Endothelial cell of umbilical vein (primary cell): ENCODE measurements at regions not wholly inside any gene's neighbourhood (a gene's known extent, or its start where the extent isn't known, plus 50 kb on each side); places are given as distances from the start of the nearest gene placed in this dataset.

Experiments used
- BruUV-seq: library from RNA; stranded (reverse); fragments of 400-500 nt; replicated peaks from 2 replicates; lab custom pipeline; 2021; lab: Mats Ljungman, UMichigan
- CTCF ChIA-PET: fragments of 300-600, 350-600 bp; sonication (Branson Sonifier 250); formaldehyde crosslinking; loops from one replicate; lab custom pipeline; 2021; ENCODE audit warnings: antibody characterized with exemption, inconsistent platforms; lab: Charles Lee
- POLR2A ChIA-PET: fragments of 300-600, 350-600 bp; sonication (Branson Sonifier 250); formaldehyde crosslinking; loops from one replicate; lab custom pipeline; 2021; ENCODE audit warnings: antibody characterized with exemption, inconsistent platforms; lab: Charles Lee
- DNase-seq: peaks from one replicate; pipeline ENCODE4 v3.0.0-alpha.2; 2011; ENCODE audit warnings: low read depth, low spot score
- FAIRE-seq: peaks from 2 replicates; lab custom pipeline; 2011; peaks lifted over from hg19 to GRCh38; lab: Jason Lieb, UNC
- H2AFZ ChIP-seq: 2 replicates; pipeline ENCODE4 v1.6.0; 2012; ENCODE audit warnings: low read depth, low read length, control low read depth, inconsistent platforms
- H3K27ac ChIP-seq: 2 replicates; pipeline ENCODE4 v1.5.1; 2011; ENCODE audit warnings: low read depth, mild to moderate bottlenecking, control low read depth, low read length, moderate library complexity; ENCODE audit not compliant: insufficient read depth
- H3K27me3 ChIP-seq, 2 experiments: 2 replicates each; pipeline versions ENCODE4 v1.6.0 to v1.6.1; 2011; ENCODE audit warnings: low read length in 2 of 2, mixed read lengths in 1 of 2; ENCODE audit not compliant: control insufficient read depth in 2 of 2, insufficient read depth in 2 of 2
- H3K36me3 ChIP-seq, 2 experiments: 2 replicates in 1 of 2; 3 replicates in 1 of 2; pipeline ENCODE4 v1.5.1; 2011; ENCODE audit warnings: low read length in 2 of 2, mild to moderate bottlenecking in 1 of 2, moderate library complexity in 1 of 2; ENCODE audit not compliant: control insufficient read depth in 2 of 2, insufficient read depth in 2 of 2; ENCODE audit errors: extremely low read depth in 1 of 2
- H3K4me1 ChIP-seq: 3 replicates; pipeline ENCODE4 v1.5.1; 2011; ENCODE audit warnings: mild to moderate bottlenecking, low read length; ENCODE audit not compliant: control insufficient read depth, insufficient read depth; ENCODE audit errors: extremely low read depth
- H3K4me2 ChIP-seq: 2 replicates; pipeline ENCODE4 v1.6.1; 2011; ENCODE audit warnings: low read length, control low read depth, mixed read lengths; ENCODE audit not compliant: insufficient read depth
- H3K4me3 ChIP-seq, 3 experiments: fragments of 200-600 bp in 1 of 3; sonication (generic), shearing (Covaris generic) in 1 of 3; replicated peaks in 1 of 3; 2 replicates each; pipeline ENCODE4 v1.5.1; 2011 to 2016; ENCODE audit warnings: control low read depth in 3 of 3, low read length in 3 of 3, mild to moderate bottlenecking in 2 of 3, inconsistent platforms in 1 of 3, low read depth in 1 of 3, moderate library complexity in 1 of 3; ENCODE audit not compliant: insufficient read depth in 1 of 3
- H3K79me2 ChIP-seq: 2 replicates; pipeline ENCODE4 v1.6.0; 2012; ENCODE audit warnings: low read length, inconsistent platforms; ENCODE audit not compliant: control insufficient read depth, insufficient read depth
- H3K9ac ChIP-seq: replicated peaks from 2 replicates; pipeline ENCODE3; 2011; ENCODE audit warnings: low read length, control low read depth; ENCODE audit not compliant: insufficient read depth; ENCODE audit errors: extremely low read depth
- H3K9me1 ChIP-seq: replicated peaks from 3 replicates; pipeline ENCODE4 v1.6.0; 2011; ENCODE audit warnings: mild to moderate bottlenecking, low read length; ENCODE audit not compliant: control insufficient read depth, insufficient read depth; ENCODE audit errors: extremely low read depth
- H3K9me3 ChIP-seq: replicated peaks from 2 replicates; pipeline ENCODE4 v1.5.1; 2012; ENCODE audit warnings: low read length, inconsistent platforms; ENCODE audit not compliant: control insufficient read depth, insufficient read depth
- H4K20me1 ChIP-seq: replicated peaks from 2 replicates; pipeline ENCODE3; 2011; ENCODE audit warnings: mild to moderate bottlenecking, low read length; ENCODE audit not compliant: control insufficient read depth, insufficient read depth; ENCODE audit errors: extremely low read depth
- CTCF ChIP-seq, 2 donors: IDR thresholded peaks; 1 replicate in 1 of 2; 2 replicates in 1 of 2; pipeline ENCODE4 v1.5.1; 2011; ENCODE audit warnings: low read length in 2 of 2, mild to moderate bottlenecking in 2 of 2, moderate library complexity in 2 of 2, control low read depth in 1 of 2, inconsistent platforms in 1 of 2, low read depth in 1 of 2; ENCODE audit not compliant: insufficient read depth in 1 of 2; ENCODE audit errors: extremely low read depth in 1 of 2
- EZH2 ChIP-seq: IDR thresholded peaks from 2 replicates; pipeline ENCODE4 v1.6.1; 2012; ENCODE audit warnings: borderline replicate concordance, low read depth, mild to moderate bottlenecking, moderate library complexity, low read length, inconsistent platforms; ENCODE audit not compliant: severe bottlenecking
- FOS ChIP-seq: IDR thresholded peaks from 2 replicates; pipeline ENCODE4 v1.6.1; 2011; ENCODE audit warnings: mild to moderate bottlenecking, low read length, moderate library complexity, borderline replicate concordance; ENCODE audit not compliant: insufficient read depth
- GATA2 ChIP-seq: IDR thresholded peaks from 2 replicates; pipeline ENCODE4 v1.7.0; 2011; ENCODE audit warnings: low read depth, mild to moderate bottlenecking, moderate library complexity, mixed read lengths, low read length; ENCODE audit not compliant: insufficient read length, insufficient read depth
- JUN ChIP-seq: IDR thresholded peaks from 2 replicates; pipeline ENCODE4 v1.6.1; 2011; ENCODE audit warnings: borderline replicate concordance, low read depth; ENCODE audit not compliant: insufficient read length, insufficient read depth
- MAX ChIP-seq: IDR thresholded peaks from 2 replicates; pipeline ENCODE4 v1.6.1; 2011; ENCODE audit not compliant: insufficient read depth, insufficient read length
- MYC ChIP-seq: IDR thresholded peaks from one replicate; pipeline ENCODE4 v1.6.1; 2011; ENCODE audit warnings: mild to moderate bottlenecking, low read depth, low read length
- POLR2A ChIP-seq: IDR thresholded peaks from 2 replicates; pipeline ENCODE4 v1.6.1; 2012; ENCODE audit warnings: low read depth, mild to moderate bottlenecking, control low read depth, low read length
- POLR2AphosphoS5 ChIP-seq: IDR thresholded peaks from 2 replicates; pipeline ENCODE4 v1.6.1; 2012; ENCODE audit warnings: low read depth, mild to moderate bottlenecking, control low read depth, low read length, moderate library complexity; ENCODE audit not compliant: insufficient read depth
- dilution Hi-C: fragments of 300-500 bp; cut with MboI; formaldehyde crosslinking; loops from one replicate; pipeline ENCODE4 v1.15.0; 2019; ENCODE audit warnings: low sequenced_read_pairs; ENCODE audit not compliant: extremely low pct_ligation_motif_present
- intact Hi-C: fragments of 100-400 bp; cut with micrococcal nuclease; formaldehyde crosslinking; loops from one replicate; pipeline ENCODE4 v1.10.0; 2022

DNA sequence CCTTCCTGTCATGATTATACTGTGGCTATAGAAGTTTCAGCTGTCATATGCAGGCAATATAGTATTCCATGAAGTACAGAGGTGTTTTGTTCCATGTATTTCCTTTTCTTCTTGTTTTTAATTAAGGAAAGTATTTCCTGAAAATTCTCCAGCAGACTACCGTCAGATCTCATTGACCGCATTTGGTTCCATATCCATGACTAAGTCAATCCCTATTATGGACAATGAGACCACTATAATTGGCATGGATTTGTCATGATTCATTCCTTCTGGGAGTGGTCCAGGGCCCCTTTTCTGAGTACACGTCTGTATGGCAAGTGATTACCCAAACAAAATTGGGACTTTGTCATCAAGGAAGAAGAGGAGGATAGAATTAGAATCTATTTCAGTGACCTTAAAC, 283.2 kb upstream of the CLINT1 start:
- dilution Hi-C loops = no loop called here
- H4K20me1 ChIP-seq = no peaks in the 10 kb centered on the region
- H2AFZ ChIP-seq = no peak overlapping the region
- H3K27me3 ChIP-seq = no peaks in the 10 kb centered on the region
- FAIRE-seq (no peak), DNase-seq (peak; percentile 23)
- no peak for TF ChIP-seq MAX
- no peak for TF ChIP-seq GATA2
- TF ChIP-seq POLR2AphosphoS5 = no peak
- TF ChIP-seq EZH2 = no peak
- no peak for TF ChIP-seq MYC
- TF ChIP-seq CTCF (IDR thresholded peaks at IDR 0.05; ENCODE audit: extremely low read depth in 1 of 2, insufficient read depth in 1 of 2, low read depth in 1 of 2, low read length in 2 of 2) = no peak
- no peak for TF ChIP-seq POLR2A
- TF ChIP-seq JUN = no peak
- TF ChIP-seq FOS = no peak
- no peaks in the 10 kb centered on the region for H3K9me1 ChIP-seq
- H3K79me2 ChIP-seq = no peaks in the 10 kb centered on the region
- no peak overlapping the region for H3K4me2 ChIP-seq
- H3K4me1 ChIP-seq = no peaks in the 10 kb centered on the region
- no peak overlapping the region for H3K4me3 ChIP-seq
- no peak overlapping the region for H3K9ac ChIP-seq
- H3K9me3 ChIP-seq = no peaks in the 10 kb centered on the region
- BruUV-seq = no TSS peak
- ChIA-PET CTCF (interaction anchor here (1.1 to 1.7 kb wide), 4 partner anchors 12 to 67 kb away, joined by 3 to 5 read pairs (median 4); no protein-coding TSS in a partner anchor), POLR2A (no interaction called here)
- H3K27ac ChIP-seq = no peak overlapping the region
- intact Hi-C loops = no loop called here
- no peaks in the 10 kb centered on the region for H3K36me3 ChIP-seq
